Right renal cortex interstitium (tissue), 3 donors: ENCODE measurements at regions not wholly inside any gene's neighbourhood (a gene's known extent, or its start where the extent isn't known, plus 50 kb on each side); places are given as distances from the start of the nearest gene placed in this dataset.
"Not testable (repeated sequence)": the region's sequence is repeated elsewhere in the genome, so short reads cannot be mapped to it uniquely, and the experiment has no call there.

Experiments used
- DNase-seq, 3 donors: peaks; one replicate each; pipeline ENCODE4 v3.0.0-alpha.2; 2013; ENCODE audit warnings: low read depth in 3 of 3, low spot score in 2 of 3

- no peak for DNase-seq
Measured at GRCh38 chr11:25742800-25743199, 589.1 kb upstream of the ANO3 start.

GRCh38 chr11:25755381-25755780 lies 576.5 kb upstream of the ANO3 start:
- no peak for DNase-seq

GRCh38 chr11:25755918-25756584 lies 575.9 kb upstream of the ANO3 start:
- DNase-seq = no peak

GRCh38 chr11:25758145-25758661 lies 573.7 kb upstream of the ANO3 start:
- DNase-seq = no peak

- DNase-seq = no peak
Measured at GRCh38 chr11:25766332-25767015, 565.5 kb upstream of the ANO3 start.

- DNase-seq = no peak
Measured at GRCh38 chr11:25769287-25769686, 562.6 kb upstream of the ANO3 start.

GRCh38 chr11:25771605-25772004 lies 560.3 kb upstream of the ANO3 start:
- DNase-seq = no peak

- no peak for DNase-seq
Measured at GRCh38 chr11:25775603-25776002, 556.3 kb upstream of the ANO3 start.

GRCh38 chr11:25776238-25776637 lies 555.7 kb upstream of the ANO3 start:
- DNase-seq = no peak

- DNase-seq = no peak
Measured at GRCh38 chr11:25777343-25777742, 554.6 kb upstream of the ANO3 start.

GRCh38 chr11:25779033-25779432 lies 552.9 kb upstream of the ANO3 start:
- DNase-seq = no peak

GRCh38 chr11:25787416-25787815 lies 544.5 kb upstream of the ANO3 start:
- no peak for DNase-seq

GRCh38 chr11:25790396-25790795 lies 541.5 kb upstream of the ANO3 start:
- no peak for DNase-seq

- DNase-seq = no peak
Measured at GRCh38 chr11:25793637-25794036, 538.3 kb upstream of the ANO3 start.

GRCh38 chr11:25794804-25795203 lies 537.1 kb upstream of the ANO3 start:
- DNase-seq = no peak

GRCh38 chr11:25816411-25816810 lies 515.5 kb upstream of the ANO3 start:
- DNase-seq = no peak

GRCh38 chr11:25824688-25825087 lies 507.2 kb upstream of the ANO3 start:
- DNase-seq = no peak

- DNase-seq = not testable (repeated sequence)
Measured at GRCh38 chr11:25831485-25831884, 500.4 kb upstream of the ANO3 start.

- DNase-seq = no peak
Measured at GRCh38 chr11:25838918-25839625, 492.9 kb upstream of the ANO3 start.

GRCh38 chr11:25844811-25845210 lies 487.1 kb upstream of the ANO3 start:
- DNase-seq = no peak

GRCh38 chr11:25855916-25856315 lies 476.0 kb upstream of the ANO3 start:
- DNase-seq = no peak

GRCh38 chr11:25859776-25860175 lies 472.2 kb upstream of the ANO3 start:
- DNase-seq = no peak
